Neural cell (in vitro differentiated cells): ENCODE measurements at regions not wholly inside any gene's neighbourhood (a gene's known extent, or its start where the extent isn't known, plus 50 kb on each side); places are given as distances from the start of the nearest gene placed in this dataset.

Experiments
- H2AFZ ChIP-seq: fragments of 200-600, 300-800 bp; sonication (generic), shearing (Covaris generic); 2 replicates; pipeline ENCODE4 v1.6.0; 2014; ENCODE audit warnings: low read depth, mild to moderate bottlenecking, antibody characterized with exemption, low read length, moderate library complexity
- H3F3A ChIP-seq: fragments of 200-600 bp; shearing (Covaris generic); 2 replicates; pipeline ENCODE4 v1.6.1; 2016; ENCODE audit warnings: mild to moderate bottlenecking, moderate library complexity, mixed read lengths, antibody characterized with exemption, low read length; ENCODE audit not compliant: insufficient read depth, poor library complexity, severe bottlenecking
- H3K27ac ChIP-seq: fragments of 200-600, 300-800 bp; sonication (generic), shearing (Covaris generic); 2 replicates; pipeline ENCODE4 v1.5.1; 2014; ENCODE audit warnings: mild to moderate bottlenecking, low read length, moderate library complexity
- H3K27me3 ChIP-seq: fragments of 300-800, 200-600 bp; sonication (generic), shearing (Covaris generic); 2 replicates; pipeline ENCODE4 v1.6.0; 2014; ENCODE audit warnings: mild to moderate bottlenecking, low read depth, low read length, moderate library complexity; ENCODE audit not compliant: insufficient read depth
- H3K36me3 ChIP-seq: fragments of 300-800, 200-600 bp; sonication (generic), shearing (Covaris generic); 2 replicates; pipeline ENCODE4 v1.5.1; 2014; ENCODE audit warnings: mild to moderate bottlenecking, antibody characterized with exemption, low read length, moderate library complexity; ENCODE audit not compliant: insufficient read depth
- H3K4me2 ChIP-seq: fragments of 300-800, 200-600 bp; sonication (generic), shearing (Covaris generic); 2 replicates; pipeline ENCODE4 v1.6.0; 2014; ENCODE audit warnings: mild to moderate bottlenecking, low read length
- H3K4me3 ChIP-seq: fragments of 300-800, 200-600 bp; sonication (generic), shearing (Covaris generic); 2 replicates; pipeline ENCODE4 v1.5.1; 2014; ENCODE audit warnings: mild to moderate bottlenecking, low read length, moderate library complexity
- H3K79me2 ChIP-seq: fragments of 200-600 bp; shearing (Covaris generic); replicated peaks from 2 replicates; pipeline ENCODE4 v1.6.0; 2014; ENCODE audit warnings: mild to moderate bottlenecking, low read length, moderate library complexity; ENCODE audit not compliant: insufficient read depth
- H3K9ac ChIP-seq: fragments of 300-800, 200-600 bp; sonication (generic), shearing (Covaris generic); 2 replicates; pipeline ENCODE4 v1.6.1; 2016; ENCODE audit warnings: mild to moderate bottlenecking, low read length, mixed read lengths
- H3K9me2 ChIP-seq: fragments of 200-600 bp; shearing (Covaris generic); 2 replicates; pipeline ENCODE4 v1.6.1; 2016; ENCODE audit warnings: mild to moderate bottlenecking, low read length, mixed read lengths; ENCODE audit not compliant: insufficient read depth
- H3K9me3 ChIP-seq: fragments of 200-600, 300-800 bp; sonication (generic), shearing (Covaris generic); 2 replicates; pipeline ENCODE4 v1.6.1; 2016; ENCODE audit warnings: mild to moderate bottlenecking, mixed run types, low read length, moderate library complexity, mixed read lengths
- H4K20me1 ChIP-seq: fragments of 200-600 bp; shearing (Covaris generic); 2 replicates; pipeline ENCODE4 v1.6.1; 2016; ENCODE audit warnings: mild to moderate bottlenecking, mixed run types; ENCODE audit not compliant: insufficient read depth
- CTCF ChIP-seq: fragments of 450-650 bp; IDR thresholded peaks from 2 replicates; pipeline ENCODE4 v1.5.1; 2014; ENCODE audit warnings: antibody characterized with exemption, mild to moderate bottlenecking, moderate library complexity; ENCODE audit not compliant: poor library complexity, severe bottlenecking
- EP300 ChIP-seq: fragments of 450-650 bp; conservative IDR thresholded peaks from 2 replicates; pipeline ENCODE4 v1.6.1; 2014; ENCODE audit warnings: antibody characterized with exemption, mild to moderate bottlenecking, moderate library complexity; ENCODE audit not compliant: poor library complexity, severe bottlenecking
- EZH2 ChIP-seq: fragments of 200-600, 300-800 bp; shearing (Covaris generic), sonication (generic); IDR thresholded peaks from 2 replicates; pipeline ENCODE4 v1.6.1; 2014; ENCODE audit warnings: antibody characterized with exemption, low read length, borderline replicate concordance, mild to moderate bottlenecking; ENCODE audit not compliant: insufficient read depth, poor library complexity, severe bottlenecking
- MXI1 ChIP-seq: fragments of 450-650 bp; conservative IDR thresholded peaks from 2 replicates; pipeline ENCODE4 v1.6.1; 2014; ENCODE audit warnings: antibody characterized with exemption, mild to moderate bottlenecking; ENCODE audit not compliant: poor library complexity, severe bottlenecking
- POLR2AphosphoS5 ChIP-seq: IDR thresholded peaks from 2 replicates; pipeline ENCODE4 v1.6.1; 2012
- RAD21 ChIP-seq: fragments of 450-650 bp; conservative IDR thresholded peaks from 2 replicates; pipeline ENCODE4 v1.6.1; 2014; ENCODE audit warnings: antibody characterized with exemption, mild to moderate bottlenecking, moderate library complexity
- REST ChIP-seq: IDR thresholded peaks from 2 replicates; pipeline ENCODE4 v1.6.1; 2012; ENCODE audit warnings: borderline replicate concordance
- SMC3 ChIP-seq: fragments of 450-650 bp; conservative IDR thresholded peaks from 2 replicates; pipeline ENCODE4 v1.6.1; 2014; ENCODE audit warnings: antibody characterized with exemption, mild to moderate bottlenecking, moderate library complexity; ENCODE audit not compliant: poor library complexity
- TAF1 ChIP-seq: IDR thresholded peaks from 2 replicates; pipeline ENCODE4 v1.6.1; 2012; ENCODE audit warnings: low read depth

DNA sequence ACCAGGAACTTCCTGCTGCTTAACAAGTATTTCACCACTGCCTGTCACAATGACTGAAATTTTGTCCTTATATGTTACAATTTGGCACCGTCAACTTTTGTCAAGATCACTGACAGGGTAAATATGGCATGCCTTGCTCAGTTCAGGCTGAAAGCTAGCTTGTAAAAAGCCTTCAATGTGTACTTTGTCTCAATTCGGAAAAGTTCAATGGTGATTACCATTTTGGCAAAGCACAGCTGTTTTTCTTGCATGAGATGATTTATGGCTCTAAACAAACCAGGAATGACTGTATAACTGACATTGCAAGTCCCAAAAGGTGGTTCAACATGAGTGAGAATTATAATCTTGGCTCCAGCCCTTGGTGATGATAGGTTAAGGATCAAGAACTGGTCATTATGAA, 1255.2 kb downstream of the CNTNAP5 start:
- Histone ChIP-seq H3K27ac (no peak overlapping the region), H3K9me3 (no peaks in the 10 kb centered on the region), H3K27me3 (no peaks in the 10 kb centered on the region), H3K9me2 (no peaks in the 10 kb centered on the region), H3K9ac (no peak overlapping the region), H4K20me1 (no peaks in the 10 kb centered on the region), H3K4me3 (no peak overlapping the region), H2AFZ (no peak overlapping the region), H3F3A (no peaks in the 10 kb centered on the region), H3K4me2 (no peak overlapping the region), H3K79me2 (no peaks in the 10 kb centered on the region), H3K36me3 (no peaks in the 10 kb centered on the region)
- no peak for TF ChIP-seq EP300
- no peak for TF ChIP-seq SMC3
- TF ChIP-seq EZH2 = no peak
- TF ChIP-seq MXI1 = no peak
- no peak for TF ChIP-seq TAF1
- TF ChIP-seq RAD21 = no peak
- TF ChIP-seq REST = no peak
- TF ChIP-seq POLR2AphosphoS5 = no peak
- TF ChIP-seq CTCF = no peak

- Histone ChIP-seq H3K9me3 (no peaks in the 10 kb centered on the region), H3K79me2 (no peaks in the 10 kb centered on the region), H2AFZ (no peak overlapping the region), H3K9me2 (no peaks in the 10 kb centered on the region), H4K20me1 (no peaks in the 10 kb centered on the region), H3K36me3 (no peaks in the 10 kb centered on the region), H3F3A (no peaks in the 10 kb centered on the region), H3K4me2 (no peak overlapping the region), H3K9ac (no peak overlapping the region), H3K27ac (no peak overlapping the region), H3K4me3 (no peak overlapping the region), H3K27me3 (no peaks in the 10 kb centered on the region)
- TF ChIP-seq CTCF (no peak), REST (no peak), POLR2AphosphoS5 (no peak), EP300 (no peak), SMC3 (no peak), MXI1 (no peak), RAD21 (no peak), EZH2 (no peak), TAF1 (no peak)
Measured at GRCh38 chr2:125281242-125281641, 1256.2 kb downstream of the CNTNAP5 start.
